IMR-90 (cell line): ENCODE measurements at regions not wholly inside any gene's neighbourhood (a gene's known extent, or its start where the extent isn't known, plus 50 kb on each side); places are given as distances from the start of the nearest gene placed in this dataset.

Source experiments
- ATAC-seq: fragments of 200-7000 bp; cut with Tn5 transposase; 2 replicates; pipeline ENCODE4 v1.9.1; 2020; ENCODE audit warnings: low read depth, mild to moderate bottlenecking, moderate library complexity
- BruUV-seq: library from RNA; stranded (reverse); fragments of 400-500 nt; replicated peaks from 2 replicates; lab custom pipeline; 2021; lab: Mats Ljungman, UMichigan
- CTCF ChIA-PET: fragments of 300-600 bp; formaldehyde crosslinking; extraction: SDS; loops from one replicate; lab custom pipeline; 2021; ENCODE audit warnings: antibody characterized with exemption; lab: Yijun Ruan, JAX
- POLR2A ChIA-PET: fragments of 300-600 bp; sonication (Branson Sonifier 250); formaldehyde crosslinking; loops from one replicate; lab custom pipeline; 2022; ENCODE audit warnings: antibody characterized with exemption; ENCODE audit not compliant: unreplicated experiment; lab: Charles Lee
- DNase-seq: peaks from one replicate; pipeline ENCODE4 v3.0.0; 2013
- H2AFZ ChIP-seq: replicated peaks from 2 replicates; pipeline ENCODE3; 2013; ENCODE audit warnings: low read length, mild to moderate bottlenecking; ENCODE audit not compliant: poor library complexity
- H2AK5ac ChIP-seq: 2 replicates; pipeline ENCODE4 v1.6.1; 2013; ENCODE audit warnings: low read depth, low read length, inconsistent platforms
- H2AK9ac ChIP-seq: replicated peaks from 2 replicates; pipeline ENCODE3; 2013; ENCODE audit warnings: mild to moderate bottlenecking, low read depth, low read length, moderate library complexity; ENCODE audit not compliant: poor library complexity
- H2BK120ac ChIP-seq: 2 replicates; pipeline ENCODE4 v1.6.1; 2013; ENCODE audit warnings: low read depth, low read length, inconsistent platforms
- H2BK15ac ChIP-seq: 3 replicates; pipeline ENCODE4 v1.6.1; 2013; ENCODE audit warnings: low read depth, low read length, inconsistent platforms
- H2BK20ac ChIP-seq: 2 replicates; pipeline ENCODE4 v1.6.1; 2013; ENCODE audit warnings: low read depth, mild to moderate bottlenecking, inconsistent platforms, low read length, moderate library complexity
- H2BK5ac ChIP-seq: 2 replicates; pipeline ENCODE4 v1.6.1; 2013; ENCODE audit warnings: mild to moderate bottlenecking, low read depth, low read length, inconsistent platforms; ENCODE audit not compliant: poor library complexity, severe bottlenecking
- H3K14ac ChIP-seq: replicated peaks from 2 replicates; pipeline ENCODE4 v1.6.1; 2013; ENCODE audit warnings: low read depth, low read length, inconsistent platforms
- H3K18ac ChIP-seq: 2 replicates; pipeline ENCODE4 v1.6.1; 2013; ENCODE audit warnings: low read depth, low read length, control low read depth
- H3K23ac ChIP-seq: 2 replicates; pipeline ENCODE4 v1.6.1; 2013; ENCODE audit warnings: low read depth, low read length, inconsistent platforms
- H3K27ac ChIP-seq: 2 replicates; pipeline ENCODE4 v1.5.1; 2013; ENCODE audit warnings: mild to moderate bottlenecking, control low read depth, low read length; ENCODE audit not compliant: insufficient read depth
- H3K27me3 ChIP-seq: 2 replicates; pipeline ENCODE4 v1.6.1; 2013; ENCODE audit warnings: low read length; ENCODE audit not compliant: control insufficient read depth, insufficient read depth
- H3K36me3 ChIP-seq: 2 replicates; pipeline ENCODE4 v1.6.1; 2013; ENCODE audit warnings: low read length, mixed read lengths; ENCODE audit not compliant: control insufficient read depth, insufficient read depth
- H3K4ac ChIP-seq: 2 replicates; pipeline ENCODE4 v1.6.1; 2013; ENCODE audit warnings: low read depth, low read length, inconsistent platforms
- H3K4me1 ChIP-seq: 2 replicates; pipeline ENCODE4 v1.6.1; 2013; ENCODE audit warnings: low read length, mixed read lengths; ENCODE audit not compliant: control insufficient read depth, insufficient read depth
- H3K4me2 ChIP-seq: 2 replicates; pipeline ENCODE4 v1.6.1; 2013; ENCODE audit warnings: low read depth, mild to moderate bottlenecking, control low read depth, low read length, moderate library complexity
- H3K4me3 ChIP-seq: 2 replicates; pipeline ENCODE4 v1.5.1; 2013; ENCODE audit warnings: low read depth, mild to moderate bottlenecking, control low read depth, low read length, moderate library complexity; ENCODE audit not compliant: insufficient read depth
- H3K56ac ChIP-seq: 2 replicates; pipeline ENCODE4 v1.6.1; 2013; ENCODE audit warnings: low read length, inconsistent platforms; ENCODE audit not compliant: insufficient read depth; ENCODE audit errors: extremely low read depth
- H3K79me1 ChIP-seq, 2 experiments: 2 replicates each; pipeline ENCODE4 v1.6.1; 2013; ENCODE audit warnings: low read length in 2 of 2, inconsistent platforms in 1 of 2, low read depth in 1 of 2
- H3K9ac ChIP-seq: 2 replicates; pipeline ENCODE4 v1.6.1; 2013; ENCODE audit warnings: low read depth, low read length, control low read depth
- H3K9me1 ChIP-seq: 2 replicates; pipeline ENCODE4 v1.6.1; 2013; ENCODE audit warnings: low read length, inconsistent platforms; ENCODE audit not compliant: insufficient read depth
- H3K9me3 ChIP-seq: 2 replicates; pipeline ENCODE4 v1.6.1; 2013; ENCODE audit warnings: low read length; ENCODE audit not compliant: control insufficient read depth, insufficient read depth
- H4K20me1 ChIP-seq: 2 replicates; pipeline ENCODE4 v1.6.1; 2013; ENCODE audit warnings: low read length, inconsistent platforms; ENCODE audit not compliant: insufficient read depth
- H4K5ac ChIP-seq: 2 replicates; pipeline ENCODE4 v1.6.1; 2013; ENCODE audit warnings: mild to moderate bottlenecking, low read depth, low read length, control low read depth
- H4K8ac ChIP-seq, 2 experiments: 2 replicates each; pipeline ENCODE4 v1.6.1; 2013; ENCODE audit warnings: low read depth in 2 of 2, low read length in 2 of 2, control low read depth in 1 of 2, inconsistent platforms in 1 of 2
- H4K91ac ChIP-seq: 2 replicates; pipeline ENCODE4 v1.6.1; 2013; ENCODE audit warnings: low read depth, low read length, inconsistent platforms; ENCODE audit not compliant: insufficient read depth
- CTCF ChIP-seq: conservative IDR thresholded peaks from 2 replicates; pipeline ENCODE4 v1.5.1; 2012; ENCODE audit warnings: mild to moderate bottlenecking, low read depth, low read length, improper control_type of control experiment
- RAD21 ChIP-seq: IDR thresholded peaks from 2 replicates; pipeline ENCODE4 v1.6.1; 2012; ENCODE audit warnings: low read length, improper control_type of control experiment
- RCOR1 ChIP-seq: IDR thresholded peaks from 2 replicates; pipeline ENCODE4 v1.6.1; 2012; ENCODE audit warnings: mild to moderate bottlenecking, low read length, improper control_type of control experiment; ENCODE audit not compliant: insufficient replicate concordance
- RFX5 ChIP-seq: IDR thresholded peaks from 2 replicates; pipeline ENCODE4 v1.8.0; 2012; ENCODE audit warnings: low read depth, mild to moderate bottlenecking, low read length, moderate library complexity
- SMC3 ChIP-seq: fragments of 150-350 bp; IDR thresholded peaks from 2 replicates; pipeline ENCODE4 v1.6.1; 2016; ENCODE audit warnings: low read depth, mild to moderate bottlenecking, antibody characterized with exemption, low read length, moderate library complexity
- WGBS, 2 experiments: methylation state at CpG; one replicate each; pipeline versions ENCODE4 v1.1.5 to v1.1.7; 2013; ENCODE audit warnings: missing lambda C conversion rate in 2 of 2; ENCODE audit not compliant: insufficient read length in 1 of 2; ENCODE audit errors: extremely low coverage in 2 of 2; 5-methylcytosine and 5-hydroxymethylcytosine counted together
- dilution Hi-C: fragments of 300-500 bp; cut with HindIII; formaldehyde crosslinking; loops from one replicate; pipeline ENCODE4 v1.14.3; 2018; ENCODE audit warnings: low sequenced_read_pairs; ENCODE audit not compliant: unreplicated experiment
- in situ Hi-C: fragments of 300-500 bp; cut with MboI; formaldehyde crosslinking; loops from 3 replicates; pipeline ENCODE4 v1.14.3; 2019; ENCODE audit warnings: low sequenced_read_pairs, inconsistent platforms, mixed read lengths
- intact Hi-C: fragments of 100-400 bp; cut with micrococcal nuclease; formaldehyde crosslinking; loops from 2 replicates; pipeline ENCODE4 v1.10.0; 2022

GRCh38 chr12:111298582-111299436 is 70.1 kb downstream of the PHETA1 start:
- Histone ChIP-seq H2AFZ (no peak overlapping the region), H3K36me3 (no peaks in the 10 kb centered on the region), H2BK15ac (no peak overlapping the region), H3K18ac (no peak overlapping the region), H3K4ac (no peak overlapping the region), H3K27ac (no peak overlapping the region), H3K14ac (no peak overlapping the region), H3K4me3 (no peak overlapping the region), H3K4me1 (no peaks in the 10 kb centered on the region), H3K56ac (no peak overlapping the region), H2AK5ac (no peak overlapping the region), H3K9ac (no peak overlapping the region), H2BK5ac (no peak overlapping the region), H4K91ac (no peak overlapping the region), H2AK9ac (peak overlapping the region; percentile 55), H3K27me3 (peaks cover 1% of the 10 kb centered on the region; the same call in 1 of the 2 replicates), H3K9me3 (peaks cover 2% of the 10 kb centered on the region; the same call in 1 of the 2 replicates), H2BK120ac (no peak overlapping the region), H4K8ac (no peak overlapping the region), H3K9me1 (no peaks in the 10 kb centered on the region), H4K20me1 (no peaks in the 10 kb centered on the region), H3K4me2 (no peak overlapping the region), H2BK20ac (no peak overlapping the region), H3K79me1 (no peaks in the 10 kb centered on the region), H3K23ac (no peak overlapping the region), H4K5ac (no peak overlapping the region)
- in situ Hi-C loops (no loop called here), dilution Hi-C loops (no loop called here), intact Hi-C loops (loop anchor here (1.0 to 5.0 kb wide), 2 partner anchors 362 to 402 kb away; no protein-coding TSS in a partner anchor)
- POLR2A ChIA-PET, result no interaction called here
- TF ChIP-seq RCOR1 (no peak), CTCF (peak; percentile 81), SMC3 (peak; percentile 59), RFX5 (no peak), RAD21 (peak; percentile 58)
- 8% methylated on average over 4 of the region's 14 CpGs; no CpG with 5 or more reads in 1 of the 2 experiments for WGBS, 2 experiments
- ATAC-seq (peak; percentile 92), DNase-seq (peak; percentile 31)
- no TSS peak for BruUV-seq
- CTCF ChIA-PET, result interaction anchor here (0.5 to 1.8 kb wide), 6 partner anchors 9 to 411 kb away, joined by 3 to 6 read pairs (median 3); no protein-coding TSS in a partner anchor
